Karpas-422 (cell line): ENCODE measurements at regions not wholly inside any gene's neighbourhood (a gene's known extent, or its start where the extent isn't known, plus 50 kb on each side); places are given as distances from the start of the nearest gene placed in this dataset.

Source experiments
- DNase-seq: peaks from one replicate; pipeline ENCODE4 v3.0.0-alpha.2; 2015
- H2AFZ ChIP-seq: fragments of 200-600 bp; sonication (generic); 2 replicates; pipeline ENCODE4 v1.6.1; 2014; ENCODE audit warnings: antibody characterized with exemption, low read length, mixed read lengths
- H3K27ac ChIP-seq: fragments of 200-600 bp; sonication (generic); 2 replicates; pipeline ENCODE4 v1.5.1; 2014; ENCODE audit warnings: mild to moderate bottlenecking, low read length, moderate library complexity
- H3K27me3 ChIP-seq: fragments of 200-600 bp; sonication (generic); 2 replicates; pipeline ENCODE4 v1.6.1; 2014; ENCODE audit warnings: low read length, mixed read lengths
- H3K36me3 ChIP-seq: fragments of 200-600 bp; sonication (generic); 2 replicates; pipeline ENCODE4 v1.6.1; 2014; ENCODE audit warnings: low read length, mixed read lengths; ENCODE audit not compliant: insufficient read depth
- H3K4me1 ChIP-seq: fragments of 200-600 bp; sonication (generic); 2 replicates; pipeline ENCODE4 v1.6.1; 2014; ENCODE audit warnings: mild to moderate bottlenecking, low read length, mixed read lengths
- H3K4me2 ChIP-seq: fragments of 200-600 bp; sonication (generic); 2 replicates; pipeline ENCODE4 v1.6.1; 2014; ENCODE audit warnings: low read length, low read depth, mild to moderate bottlenecking; ENCODE audit not compliant: poor library complexity, severe bottlenecking
- H3K4me3 ChIP-seq: fragments of 200-600 bp; sonication (generic); 2 replicates; pipeline ENCODE4 v1.5.1; 2014; ENCODE audit warnings: mild to moderate bottlenecking, antibody characterized with exemption, low read length, mixed read lengths
- H3K79me2 ChIP-seq: fragments of 200-600 bp; sonication (generic); 2 replicates; pipeline ENCODE4 v1.6.1; 2014; ENCODE audit warnings: mild to moderate bottlenecking, low read length, mixed read lengths
- H3K9ac ChIP-seq: fragments of 200-600 bp; sonication (generic); 2 replicates; pipeline ENCODE4 v1.6.0; 2014; ENCODE audit warnings: low read length
- H3K9me2 ChIP-seq: fragments of 200-600 bp; sonication (generic), shearing (Covaris generic); replicated peaks from 2 replicates; pipeline ENCODE4 v1.6.0; 2014; ENCODE audit warnings: mild to moderate bottlenecking, low read length, moderate library complexity; ENCODE audit not compliant: insufficient read depth
- H3K9me3 ChIP-seq: fragments of 300-700, 200-600 bp; sonication (generic); 2 replicates; pipeline ENCODE4 v1.6.1; 2014; ENCODE audit warnings: low read length, mixed read lengths
- H4K20me1 ChIP-seq: fragments of 200-600 bp; sonication (generic); 2 replicates; pipeline ENCODE4 v1.6.1; 2014; ENCODE audit warnings: mild to moderate bottlenecking, antibody characterized with exemption, low read length, low read depth; ENCODE audit not compliant: insufficient read depth

- H3K4me2 ChIP-seq = no peak overlapping the region
- no peaks in the 10 kb centered on the region for H3K27me3 ChIP-seq
- no peaks in the 10 kb centered on the region for H3K9me2 ChIP-seq
- H3K4me3 ChIP-seq = no peak overlapping the region
- no peaks in the 10 kb centered on the region; the same call in 1 of the 2 replicates for H3K4me1 ChIP-seq
- H3K9me3 ChIP-seq = no peaks in the 10 kb centered on the region
- no peaks in the 10 kb centered on the region for H3K79me2 ChIP-seq
- H3K27ac ChIP-seq = no peak overlapping the region
- no peaks in the 10 kb centered on the region for H3K36me3 ChIP-seq
- H3K9ac ChIP-seq = no peak overlapping the region
- H2AFZ ChIP-seq = no peak overlapping the region
- no peak for DNase-seq
- no peaks in the 10 kb centered on the region for H4K20me1 ChIP-seq
Observed at GRCh38 chr10:117790179-117790578, 247.6 kb downstream of the EMX2 start.

GRCh38 chr10:117790621-117791020, 248.1 kb downstream of the EMX2 start:
- Histone ChIP-seq H3K4me1 (peaks cover 4% of the 10 kb centered on the region), H3K9me3 (no peaks in the 10 kb centered on the region), H2AFZ (no peak overlapping the region), H3K36me3 (no peaks in the 10 kb centered on the region), H4K20me1 (no peaks in the 10 kb centered on the region), H3K27ac (no peak overlapping the region), H3K27me3 (no peaks in the 10 kb centered on the region), H3K4me3 (no peak overlapping the region), H3K4me2 (no peak overlapping the region), H3K9ac (no peak overlapping the region), H3K9me2 (no peaks in the 10 kb centered on the region), H3K79me2 (no peaks in the 10 kb centered on the region)
- no peak for DNase-seq

GRCh38 chr10:117792214-117792613, 249.7 kb downstream of the EMX2 start:
- Histone ChIP-seq H3K4me2 (no peak overlapping the region), H3K9ac (no peak overlapping the region), H3K9me2 (no peaks in the 10 kb centered on the region), H2AFZ (no peak overlapping the region), H3K9me3 (no peaks in the 10 kb centered on the region), H3K36me3 (no peaks in the 10 kb centered on the region), H3K27ac (no peak overlapping the region), H3K4me1 (peaks cover 14% of the 10 kb centered on the region), H3K27me3 (no peaks in the 10 kb centered on the region), H3K79me2 (no peaks in the 10 kb centered on the region), H4K20me1 (no peaks in the 10 kb centered on the region), H3K4me3 (no peak overlapping the region)
- DNase-seq = no peak

GRCh38 chr10:117796130-117796745, 250.5 kb downstream of the RAB11FIP2 start:
- Histone ChIP-seq H3K36me3 (no peaks in the 10 kb centered on the region), H3K9me3 (no peaks in the 10 kb centered on the region), H3K9me2 (no peaks in the 10 kb centered on the region), H2AFZ (no peak overlapping the region), H3K9ac (no peak overlapping the region), H3K4me2 (no peak overlapping the region), H3K27me3 (no peaks in the 10 kb centered on the region), H3K4me1 (peaks cover 14% of the 10 kb centered on the region), H3K27ac (no peak overlapping the region), H3K79me2 (no peaks in the 10 kb centered on the region), H4K20me1 (no peaks in the 10 kb centered on the region), H3K4me3 (no peak overlapping the region)
- no peak for DNase-seq

- H3K79me2 ChIP-seq = no peaks in the 10 kb centered on the region
- no peaks in the 10 kb centered on the region for H3K27me3 ChIP-seq
- H3K4me3 ChIP-seq = no peak overlapping the region
- H3K36me3 ChIP-seq = no peaks in the 10 kb centered on the region
- DNase-seq = no peak
- H3K9me2 ChIP-seq = no peaks in the 10 kb centered on the region
- H3K9ac ChIP-seq = no peak overlapping the region
- no peak overlapping the region for H3K27ac ChIP-seq
- H3K9me3 ChIP-seq = no peaks in the 10 kb centered on the region
- no peak overlapping the region for H3K4me2 ChIP-seq
- no peak overlapping the region for H2AFZ ChIP-seq
- no peaks in the 10 kb centered on the region for H4K20me1 ChIP-seq
- peaks cover 14% of the 10 kb centered on the region for H3K4me1 ChIP-seq
Observed at GRCh38 chr10:117797296-117797695, 249.4 kb downstream of the RAB11FIP2 start.

- no peaks in the 10 kb centered on the region for H3K9me2 ChIP-seq
- H3K4me1 ChIP-seq = peaks cover 41% of the 10 kb centered on the region
- H3K4me3 ChIP-seq = no peak overlapping the region
- H3K9me3 ChIP-seq = no peaks in the 10 kb centered on the region
- H2AFZ ChIP-seq = no peak overlapping the region
- no peak overlapping the region for H3K9ac ChIP-seq
- H3K4me2 ChIP-seq = no peak overlapping the region
- no peaks in the 10 kb centered on the region for H3K36me3 ChIP-seq
- H3K27ac ChIP-seq = no peak overlapping the region
- no peaks in the 10 kb centered on the region for H3K79me2 ChIP-seq
- no peaks in the 10 kb centered on the region for H3K27me3 ChIP-seq
- no peaks in the 10 kb centered on the region for H4K20me1 ChIP-seq
- no peak for DNase-seq
Observed at GRCh38 chr10:117801691-117802090, 245.1 kb downstream of the RAB11FIP2 start.

GRCh38 chr10:117804470-117805011, 242.2 kb downstream of the RAB11FIP2 start:
- no peaks in the 10 kb centered on the region for H3K9me2 ChIP-seq
- peak; percentile 78 for DNase-seq
- no peaks in the 10 kb centered on the region for H3K9me3 ChIP-seq
- no peak overlapping the region for H2AFZ ChIP-seq
- H4K20me1 ChIP-seq = no peaks in the 10 kb centered on the region
- peak overlapping the region; percentile 50 for H3K9ac ChIP-seq
- peaks cover 54% of the 10 kb centered on the region for H3K4me1 ChIP-seq
- peak overlapping the region; percentile 66 for H3K4me2 ChIP-seq
- no peaks in the 10 kb centered on the region for H3K79me2 ChIP-seq
- no peaks in the 10 kb centered on the region for H3K36me3 ChIP-seq
- peak overlapping the region; percentile 82 for H3K27ac ChIP-seq
- peak overlapping the region; percentile 47; the same call in 1 of the 2 replicates for H3K4me3 ChIP-seq
- H3K27me3 ChIP-seq = no peaks in the 10 kb centered on the region

GRCh38 chr10:117805139-117805538, 241.6 kb downstream of the RAB11FIP2 start:
- Histone ChIP-seq H2AFZ (no peak overlapping the region), H3K9ac (peak overlapping the region; percentile 50), H3K27ac (peak overlapping the region; percentile 82), H4K20me1 (no peaks in the 10 kb centered on the region), H3K9me2 (no peaks in the 10 kb centered on the region), H3K36me3 (no peaks in the 10 kb centered on the region), H3K27me3 (no peaks in the 10 kb centered on the region), H3K79me2 (no peaks in the 10 kb centered on the region), H3K4me2 (peak overlapping the region; percentile 66), H3K4me3 (peak overlapping the region; percentile 47; the same call in 1 of the 2 replicates), H3K4me1 (peaks cover 54% of the 10 kb centered on the region), H3K9me3 (no peaks in the 10 kb centered on the region; the same call in 1 of the 2 replicates)
- no peak for DNase-seq
